GM13977 (cell line): ENCODE measurements at regions not wholly inside any gene's neighbourhood (a gene's known extent, or its start where the extent isn't known, plus 50 kb on each side); places are given as distances from the start of the nearest gene placed in this dataset.
A peak's percentile ranks its signal among the peaks of the same experiment; 100 is the strongest.

Experiments used
- DNase-seq: peaks from one replicate; pipeline ENCODE4 v3.0.0; 2012; ENCODE audit warnings: low spot score
- CTCF ChIP-seq: IDR thresholded peaks from 2 replicates; pipeline ENCODE4 v1.5.1; 2012; ENCODE audit warnings: mild to moderate bottlenecking, control low read depth; ENCODE audit not compliant: insufficient read depth; ENCODE audit errors: extremely low read depth, missing control alignments
- in situ Hi-C: fragments of 300-500 bp; cut with MboI; formaldehyde crosslinking; loops from one replicate; pipeline ENCODE4 v1.12.0; 2022; ENCODE audit warnings: low sequenced_read_pairs, low pct_unique_long_range_greater_than_20kb, mixed read lengths, inconsistent platforms; ENCODE audit not compliant: unreplicated experiment

GRCh38 chr9:3732077-3733038 is 206.6 kb upstream of the RFX3 start:
- DNase-seq: peak; percentile 72
- in situ Hi-C loops: loop anchor here (25.0 kb wide), 1 partner anchor 605 kb away; no protein-coding TSS in a partner anchor
- TF ChIP-seq CTCF: peak; percentile 79

- DNase-seq: peak; percentile 59
- TF ChIP-seq CTCF: no peak
- in situ Hi-C loops: loop anchor here (25.0 kb wide), 1 partner anchor 607 kb away; no protein-coding TSS in a partner anchor
Measured at GRCh38 chr9:3730511-3730922, 204.7 kb upstream of the RFX3 start.

GRCh38 chr9:3721096-3721495 is 195.3 kb upstream of the RFX3 start:
- in situ Hi-C loops: loop anchor here (10.0 kb wide), 1 partner anchor 246 kb away; no protein-coding TSS in a partner anchor
- DNase-seq: no peak
- no peak for TF ChIP-seq CTCF

GRCh38 chr9:3719286-3719685 is 193.5 kb upstream of the RFX3 start:
- TF ChIP-seq CTCF: no peak
- in situ Hi-C loops: no loop called here
- DNase-seq: no peak

GRCh38 chr9:3716415-3716814 is 190.6 kb upstream of the RFX3 start:
- in situ Hi-C loops: no loop called here
- TF ChIP-seq CTCF: no peak
- no peak for DNase-seq

- no peak for DNase-seq
- TF ChIP-seq CTCF: no peak
- in situ Hi-C loops: no loop called here
Measured at GRCh38 chr9:3708751-3709150, 182.9 kb upstream of the RFX3 start.
